ENCODE measurements at regions not wholly inside any gene's neighbourhood (a gene's known extent, or its start where the extent isn't known, plus 50 kb on each side); places are given as distances from the start of the nearest gene placed in this dataset.

DNA sequence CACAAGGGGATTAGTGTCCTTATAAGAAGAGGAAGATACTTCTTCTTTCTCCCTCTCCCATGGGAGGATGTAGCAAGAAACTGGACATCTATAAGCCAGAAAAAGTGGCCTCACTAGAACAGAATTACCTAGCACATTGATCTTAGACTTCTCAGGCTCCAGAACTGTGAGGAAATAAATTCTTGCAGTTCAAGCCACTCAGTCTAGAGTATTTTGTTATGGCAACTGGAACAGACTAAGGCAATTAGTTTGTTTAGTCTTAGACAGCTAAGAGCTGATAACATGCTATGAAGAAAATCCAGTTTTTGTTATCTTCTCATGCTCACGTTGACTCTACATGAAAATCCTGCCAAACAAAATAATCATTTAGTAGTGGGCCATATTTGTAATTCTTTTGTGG is 627.6 kb upstream of the PHF14 start:
- H3F3A ChIP-seq (ENCODE audit: insufficient read depth): no peaks in the 10 kb centered on the region
- TF ChIP-seq EZH2phosphoT487 (conservative IDR thresholded peaks at IDR 0.05; ENCODE audit: low read length) (no peak), CTCF (IDR thresholded peaks at IDR 0.05; ENCODE audit: insufficient read depth, low read length, poor library complexity, severe bottlenecking) (no peak)
- no peak overlapping the region for H3K4me3 ChIP-seq (ENCODE audit: insufficient read depth, low read length, poor library complexity, severe bottlenecking)
- H3K9ac ChIP-seq (ENCODE audit: low read length): no peak overlapping the region
- H3K27ac ChIP-seq (ENCODE audit: low read depth, low read length): no peak overlapping the region
- H3K9me2 ChIP-seq (replicated peaks; ENCODE audit: insufficient read depth, low read length): no peaks in the 10 kb centered on the region
- no peak overlapping the region for H2AFZ ChIP-seq (ENCODE audit: low read depth, low read length, severe bottlenecking)
- no peaks in the 10 kb centered on the region for H3K9me3 ChIP-seq (ENCODE audit: insufficient read depth, low read length)
- H3K36me3 ChIP-seq (ENCODE audit: low read length): no peaks in the 10 kb centered on the region
- H3K4me2 ChIP-seq (ENCODE audit: low read depth, low read length, poor library complexity, severe bottlenecking): no peak overlapping the region
- no peaks in the 10 kb centered on the region for H3K79me2 ChIP-seq (ENCODE audit: insufficient read depth, low read length)
- H4K20me1 ChIP-seq (ENCODE audit: low read depth, low read length): no peaks in the 10 kb centered on the region
- no peaks in the 10 kb centered on the region for H3K27me3 ChIP-seq (ENCODE audit: low read length)

GRCh38 chr7:10355816-10356215 is 617.9 kb upstream of the PHF14 start:
- Histone ChIP-seq H3K4me3 (ENCODE audit: insufficient read depth, low read length, poor library complexity, severe bottlenecking) (no peak overlapping the region), H3K9me2 (replicated peaks; ENCODE audit: insufficient read depth, low read length) (no peaks in the 10 kb centered on the region), H3K27ac (ENCODE audit: low read depth, low read length) (no peak overlapping the region), H3K9ac (ENCODE audit: low read length) (no peak overlapping the region), H3K9me3 (ENCODE audit: insufficient read depth, low read length) (peaks cover 6% of the 10 kb centered on the region; the same call in 1 of the 2 replicates), H3F3A (ENCODE audit: insufficient read depth) (no peaks in the 10 kb centered on the region), H2AFZ (ENCODE audit: low read depth, low read length, severe bottlenecking) (no peak overlapping the region), H4K20me1 (ENCODE audit: low read depth, low read length) (no peaks in the 10 kb centered on the region), H3K36me3 (ENCODE audit: low read length) (no peaks in the 10 kb centered on the region), H3K27me3 (ENCODE audit: low read length) (no peaks in the 10 kb centered on the region), H3K79me2 (ENCODE audit: insufficient read depth, low read length) (no peaks in the 10 kb centered on the region), H3K4me2 (ENCODE audit: low read depth, low read length, poor library complexity, severe bottlenecking) (no peak overlapping the region)
- TF ChIP-seq EZH2phosphoT487 (conservative IDR thresholded peaks at IDR 0.05; ENCODE audit: low read length) (no peak), CTCF (IDR thresholded peaks at IDR 0.05; ENCODE audit: insufficient read depth, low read length, poor library complexity, severe bottlenecking) (no peak)

DNA sequence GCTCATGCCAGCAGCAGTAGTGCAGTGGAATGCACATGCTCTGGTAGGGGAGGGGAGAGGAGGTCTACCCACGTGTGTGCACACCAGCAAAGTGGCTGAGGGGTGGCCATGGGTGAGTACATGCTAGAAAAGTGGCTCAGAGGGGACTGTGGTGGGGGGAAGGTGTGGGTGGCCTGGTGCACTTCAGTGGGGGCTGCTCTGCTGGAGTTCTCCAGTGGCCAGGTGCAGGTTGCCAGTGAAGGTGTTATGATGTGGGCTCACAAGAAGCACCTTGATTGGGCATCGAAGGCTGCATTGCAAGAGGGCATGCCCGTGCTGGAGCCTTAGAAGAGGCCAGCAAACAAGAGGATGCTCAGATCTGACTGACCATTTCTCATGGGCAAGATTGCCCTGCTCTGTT is 613.6 kb upstream of the PHF14 start:
- TF ChIP-seq EZH2phosphoT487 (conservative IDR thresholded peaks at IDR 0.05; ENCODE audit: low read length): no peak
- no peak for TF ChIP-seq CTCF (IDR thresholded peaks at IDR 0.05; ENCODE audit: insufficient read depth, low read length, poor library complexity, severe bottlenecking)
- Histone ChIP-seq H3K79me2 (ENCODE audit: insufficient read depth, low read length) (no peaks in the 10 kb centered on the region), H3K9me2 (replicated peaks; ENCODE audit: insufficient read depth, low read length) (no peaks in the 10 kb centered on the region), H2AFZ (ENCODE audit: low read depth, low read length, severe bottlenecking) (no peak overlapping the region), H3K36me3 (ENCODE audit: low read length) (no peaks in the 10 kb centered on the region), H3K4me3 (ENCODE audit: insufficient read depth, low read length, poor library complexity, severe bottlenecking) (no peak overlapping the region), H3F3A (ENCODE audit: insufficient read depth) (no peaks in the 10 kb centered on the region), H3K27ac (ENCODE audit: low read depth, low read length) (no peak overlapping the region), H4K20me1 (ENCODE audit: low read depth, low read length) (no peaks in the 10 kb centered on the region), H3K9ac (ENCODE audit: low read length) (no peak overlapping the region), H3K27me3 (ENCODE audit: low read length) (no peaks in the 10 kb centered on the region), H3K9me3 (ENCODE audit: insufficient read depth, low read length) (peaks cover 6% of the 10 kb centered on the region; the same call in 1 of the 2 replicates), H3K4me2 (ENCODE audit: low read depth, low read length, poor library complexity, severe bottlenecking) (no peak overlapping the region)
